RPMI7951 (cell line): ENCODE measurements at regions not wholly inside any gene's neighbourhood (a gene's known extent, or its start where the extent isn't known, plus 50 kb on each side); places are given as distances from the start of the nearest gene placed in this dataset.

Source experiments
- DNase-seq: peaks from one replicate; pipeline ENCODE4 v3.0.0-alpha.2; 2012; ENCODE audit warnings: low read depth

DNA sequence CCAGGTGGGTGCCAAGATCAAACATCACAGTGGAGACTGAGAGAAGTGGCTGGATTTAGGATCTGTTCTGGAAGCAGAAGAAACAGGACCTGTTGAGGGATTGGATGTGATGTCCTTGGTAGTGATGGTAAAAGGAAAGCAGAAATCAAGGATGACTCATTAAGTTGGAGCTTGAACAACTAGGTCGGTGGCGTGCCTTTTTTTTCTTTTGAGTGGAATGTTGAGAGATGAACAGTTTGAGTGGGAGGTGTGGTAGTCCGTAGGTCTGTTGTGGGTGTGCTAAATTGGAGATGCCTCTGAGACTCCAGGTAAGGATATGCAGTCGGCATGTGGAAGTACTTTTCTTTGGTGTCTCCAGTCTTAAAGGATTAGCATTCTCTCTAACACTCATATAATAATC lies 92.1 kb upstream of the IL12B start:
- peak; percentile 14 for DNase-seq

GRCh38 chr5:159422910-159423309 lies 92.6 kb upstream of the IL12B start:
- no peak for DNase-seq

- no peak for DNase-seq
These were observed 93.8 kb upstream of the IL12B start for GRCh38 chr5:159424123-159424522.

GRCh38 chr5:159426694-159427093 lies 96.4 kb upstream of the IL12B start:
- DNase-seq = no peak

GRCh38 chr5:159427180-159428012 lies 97.1 kb upstream of the IL12B start:
- no peak for DNase-seq

GRCh38 chr5:159430361-159431012 lies 100.2 kb upstream of the IL12B start:
- no peak for DNase-seq

DNA sequence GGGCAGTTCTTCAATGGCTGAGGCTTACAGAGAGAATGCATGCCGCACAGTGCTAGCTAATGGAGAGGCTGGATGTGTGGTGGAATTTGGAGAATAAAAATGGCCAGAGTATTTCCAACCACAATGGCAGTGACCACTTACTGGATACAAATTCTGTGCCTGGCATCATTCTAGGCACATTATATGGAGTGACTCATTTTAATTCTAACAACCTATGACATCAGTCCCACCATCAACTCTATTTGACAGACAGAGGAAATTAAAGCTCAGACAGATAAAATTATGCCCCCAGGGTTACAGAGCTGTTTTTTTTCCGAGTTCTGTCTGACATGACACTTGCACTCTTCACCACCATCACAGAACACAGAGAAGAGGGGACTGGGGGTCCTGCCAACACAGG lies 105.6 kb upstream of the IL12B start:
- no peak for DNase-seq

DNA sequence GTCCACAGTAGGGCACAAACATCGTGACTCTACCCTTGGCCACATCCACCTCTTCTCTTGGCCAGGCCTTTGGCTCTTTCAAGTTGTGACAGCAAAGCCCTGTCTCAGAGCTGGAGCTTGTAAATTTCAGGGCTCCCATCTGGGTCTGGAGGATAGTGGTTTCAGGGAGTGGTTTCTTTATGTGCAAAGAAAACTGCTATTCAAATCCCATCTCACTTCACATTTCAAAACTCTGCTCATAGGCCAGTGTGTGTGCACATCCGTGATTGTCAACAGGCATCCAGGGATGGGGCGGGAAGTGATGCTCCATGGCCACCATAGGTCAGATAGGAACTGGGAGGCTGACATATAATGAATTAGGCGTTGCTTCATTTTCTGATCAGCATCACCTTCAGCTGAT lies 107.8 kb upstream of the IL12B start:
- no peak for DNase-seq

DNA sequence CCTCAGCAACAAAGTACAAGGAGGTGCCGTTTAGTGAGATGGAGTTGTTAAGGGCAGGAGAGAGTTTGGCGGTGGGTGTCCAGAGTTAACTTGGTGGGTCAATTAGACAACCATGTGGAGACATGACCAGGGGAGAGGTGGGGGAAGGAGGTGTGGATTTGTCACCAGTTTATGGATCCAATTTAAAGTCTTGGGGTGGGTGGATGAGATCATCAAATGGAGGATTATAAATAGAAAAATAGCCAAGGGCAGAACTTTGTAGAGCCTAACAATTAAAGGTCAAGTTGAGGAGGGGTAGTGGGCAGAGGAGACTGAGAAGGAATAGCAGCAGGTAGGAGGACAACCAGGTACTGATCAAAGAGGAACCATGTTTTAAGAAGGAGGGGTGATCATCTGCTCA lies 108.7 kb upstream of the IL12B start:
- DNase-seq = no peak

GRCh38 chr5:159440235-159440634 lies 109.9 kb upstream of the IL12B start:
- no peak for DNase-seq

DNA sequence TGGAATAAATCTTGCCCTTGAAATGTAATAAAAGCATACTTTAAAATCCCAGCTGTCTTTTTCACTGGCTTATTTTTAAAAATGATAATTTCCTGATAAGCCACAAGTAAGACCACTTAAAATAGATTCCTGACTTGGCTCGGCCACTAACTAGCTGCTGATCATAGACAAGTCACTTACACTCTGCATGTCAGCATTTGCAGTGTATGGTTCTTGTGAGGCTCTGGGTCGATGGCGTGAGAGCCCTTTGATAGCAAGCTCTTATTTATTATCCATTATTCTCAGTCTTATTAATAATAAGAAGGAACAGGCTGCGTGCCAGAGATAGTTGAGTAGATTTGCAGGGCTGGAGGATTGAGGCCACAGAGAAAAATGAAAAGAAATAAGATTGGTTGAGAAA lies 110.7 kb upstream of the IL12B start:
- DNase-seq = no peak

GRCh38 chr5:159441441-159441840 lies 111.2 kb upstream of the IL12B start:
- DNase-seq = no peak

DNA sequence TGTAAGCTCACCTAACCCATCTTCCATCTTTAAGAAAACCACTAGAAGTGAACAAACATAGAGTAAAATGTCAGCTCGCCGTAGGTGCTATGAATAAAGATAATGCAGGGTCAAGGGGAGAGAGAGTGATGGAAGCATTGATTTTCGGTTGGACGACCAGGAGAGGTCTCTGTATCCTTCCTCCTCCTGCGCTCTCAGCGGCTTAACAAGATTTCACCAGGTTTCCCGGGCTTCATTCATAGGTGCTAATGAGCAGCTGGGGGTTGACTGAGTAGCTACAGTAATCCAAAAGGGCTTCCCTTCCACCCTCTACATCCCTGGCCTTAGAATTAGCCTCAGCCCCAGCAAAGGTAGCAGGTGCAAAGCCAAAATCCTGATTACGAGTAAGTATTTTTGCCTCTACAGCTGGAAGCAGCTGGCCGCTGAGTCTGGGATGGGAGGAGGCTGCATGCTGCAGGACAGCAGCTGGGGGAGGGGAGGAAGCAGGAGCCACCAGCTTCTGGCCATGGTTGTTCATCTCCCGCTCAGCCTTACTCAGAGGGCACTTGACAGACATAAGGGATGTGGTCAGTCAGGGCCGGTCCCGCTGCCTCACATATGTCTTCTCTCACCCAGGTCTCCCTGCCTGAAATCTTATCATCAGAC lies 112.0 kb upstream of the IL12B start:
- DNase-seq = peak; percentile 19

GRCh38 chr5:159444441-159445082 lies 114.3 kb upstream of the IL12B start:
- peak; percentile 43 for DNase-seq

- DNase-seq = no peak
These were observed 116.8 kb upstream of the IL12B start for GRCh38 chr5:159447116-159447515.

GRCh38 chr5:159448841-159449407 lies 118.6 kb upstream of the IL12B start:
- no peak for DNase-seq

DNA sequence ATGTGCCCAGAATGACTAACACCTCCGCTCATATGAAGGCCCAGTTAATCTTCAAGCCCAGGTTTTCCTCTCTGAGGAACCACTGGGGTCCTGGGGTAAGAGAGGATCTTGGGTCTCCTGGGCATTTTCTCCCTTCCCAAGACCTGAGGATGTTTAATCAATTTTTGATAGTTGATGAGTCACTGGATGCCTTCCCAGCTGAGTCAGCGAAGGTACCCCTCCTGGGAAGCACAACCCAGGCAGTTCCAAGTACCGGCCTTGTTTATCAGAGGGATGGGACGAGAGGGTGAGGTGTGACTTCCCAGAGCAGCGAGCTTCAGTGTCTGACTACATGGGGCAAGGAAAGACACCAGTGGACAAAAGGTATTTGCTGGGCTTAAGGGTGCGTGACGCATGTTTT lies 119.6 kb upstream of the IL12B start:
- peak; percentile 21 for DNase-seq

- DNase-seq = no peak
These were observed 120.1 kb upstream of the IL12B start for GRCh38 chr5:159450417-159450816.

- peak; percentile 88 for DNase-seq
These were observed 121.1 kb upstream of the IL12B start for GRCh38 chr5:159451197-159452052.

DNA sequence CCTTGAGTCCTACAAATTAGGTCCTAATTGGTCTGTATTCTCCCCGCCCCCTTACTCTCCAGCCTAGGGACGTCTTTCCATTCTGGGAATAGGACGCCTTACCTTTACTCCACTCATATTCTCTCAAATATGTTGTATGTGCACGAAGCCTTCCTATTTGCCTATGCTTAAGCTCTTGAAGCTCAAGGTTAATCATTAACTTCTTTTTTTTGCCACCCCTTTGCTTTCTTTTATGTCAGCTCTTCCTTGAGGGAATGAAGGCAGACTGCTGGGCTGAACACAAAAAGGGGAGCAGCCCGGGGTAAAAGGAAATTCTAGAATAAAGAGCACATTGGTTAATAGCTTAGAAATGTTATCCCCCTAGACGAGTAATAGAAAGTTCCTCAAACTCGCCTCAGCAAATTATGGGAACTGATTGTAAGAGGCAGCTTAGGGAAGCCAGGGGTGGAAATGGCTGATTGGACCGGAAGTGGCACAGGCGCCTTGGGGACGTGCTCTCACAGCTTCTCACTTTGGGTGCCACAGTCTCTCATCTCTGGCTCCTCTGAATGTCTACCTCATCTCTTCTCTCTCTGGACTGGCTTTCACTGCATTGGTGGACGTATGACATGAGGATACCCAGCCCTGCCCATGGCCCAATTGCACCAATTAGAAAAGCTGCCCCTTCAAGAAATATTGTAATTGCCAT lies 122.3 kb upstream of the IL12B start:
- DNase-seq = no peak

DNA sequence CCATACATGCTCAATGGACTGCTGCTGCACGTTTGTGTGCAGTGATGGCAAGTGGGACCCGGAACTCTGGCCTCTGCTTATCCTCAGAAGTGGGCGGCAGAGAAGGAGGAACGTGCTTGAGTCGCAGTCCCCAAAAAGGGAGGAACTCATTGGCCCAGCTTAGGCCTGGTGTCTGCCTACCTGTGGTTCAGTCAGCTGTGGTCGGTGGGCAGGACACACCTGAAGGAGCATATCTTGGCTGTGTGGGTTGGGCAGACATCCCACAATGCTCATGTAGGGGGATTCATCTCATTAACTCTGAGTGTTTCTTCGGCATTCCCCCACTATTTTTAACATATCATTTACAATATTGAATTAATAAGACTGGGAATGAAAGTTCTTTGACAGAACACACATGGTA lies 122.9 kb upstream of the IL12B start:
- no peak for DNase-seq
